Lung (tissue), 11 donors: ENCODE measurements at regions not wholly inside any gene's neighbourhood (a gene's known extent, or its start where the extent isn't known, plus 50 kb on each side); places are given as distances from the start of the nearest gene placed in this dataset.

Experiments used
- ATAC-seq: fragments of 200-7000 bp; cut with Tn5 transposase; one replicate; pipeline ENCODE4 v1.9.1; 2020; ENCODE audit warnings: moderate number of reproducible peaks; ENCODE audit not compliant: insufficient read depth, low FRiP score
- DNase-seq, 3 donors: peaks; one replicate each; pipeline ENCODE4 v3.0.0-alpha.2; 2013 to 2017
- H3K27ac ChIP-seq, 2 donors: one replicate each; pipeline ENCODE4 v1.5.1; 2013; ENCODE audit warnings: mild to moderate bottlenecking in 2 of 2, moderate library complexity in 2 of 2, control low read depth in 1 of 2, inconsistent platforms in 1 of 2, low read depth in 1 of 2, low read length in 1 of 2
- H3K27me3 ChIP-seq, 3 donors: one replicate each; pipeline ENCODE4 v1.5.1; 2013; ENCODE audit warnings: low read length in 2 of 3; ENCODE audit not compliant: control insufficient read depth in 3 of 3, insufficient read depth in 3 of 3
- H3K36me3 ChIP-seq, 4 donors: one replicate each; pipeline ENCODE4 v1.5.1; 2013; ENCODE audit warnings: low read length in 4 of 4, mild to moderate bottlenecking in 1 of 4, moderate library complexity in 1 of 4; ENCODE audit not compliant: control insufficient read depth in 4 of 4, insufficient read depth in 4 of 4
- H3K4me1 ChIP-seq, 5 donors: one replicate each; pipeline ENCODE4 v1.5.1; 2013; ENCODE audit warnings: low read length in 5 of 5, mild to moderate bottlenecking in 2 of 5, moderate library complexity in 1 of 5; ENCODE audit not compliant: control insufficient read depth in 5 of 5, insufficient read depth in 5 of 5
- H3K4me3 ChIP-seq: one replicate; pipeline ENCODE4 v1.5.1; 2013; ENCODE audit warnings: mild to moderate bottlenecking, control low read depth, moderate library complexity
- H3K9ac ChIP-seq, 2 donors: one replicate each; pipeline ENCODE4 v1.5.1; 2013; ENCODE audit warnings: low read length in 2 of 2, control low read depth in 1 of 2; ENCODE audit not compliant: insufficient read depth in 1 of 2
- H3K9me3 ChIP-seq, 4 donors: one replicate each; pipeline ENCODE4 v1.5.1; 2013; ENCODE audit warnings: low read length in 3 of 4, mild to moderate bottlenecking in 1 of 4, moderate library complexity in 1 of 4; ENCODE audit not compliant: control insufficient read depth in 4 of 4, insufficient read depth in 3 of 4
- WGBS, 2 donors: extraction: QIAGEN DNeasy Blood & Tissue Kit; methylation state at CpG; one replicate each; pipeline ENCODE4 v1.1.7; 2013; 5-methylcytosine and 5-hydroxymethylcytosine counted together
- TF ChIP-seq, protein P1 (sequence below): IDR thresholded peaks from 2 replicates; pipeline ENCODE4 v1.5.1; 2012; ENCODE audit warnings: mild to moderate bottlenecking; ENCODE audit errors: control extremely low read depth, extremely low read depth
- donor health status: control.
- donor health status: control.
- donor health status: Bipolar disorder and iron deficiency.
- donor health status: healthy.
- donor health status: DM: yes; HTN: yes; CAD: no.

DNA sequence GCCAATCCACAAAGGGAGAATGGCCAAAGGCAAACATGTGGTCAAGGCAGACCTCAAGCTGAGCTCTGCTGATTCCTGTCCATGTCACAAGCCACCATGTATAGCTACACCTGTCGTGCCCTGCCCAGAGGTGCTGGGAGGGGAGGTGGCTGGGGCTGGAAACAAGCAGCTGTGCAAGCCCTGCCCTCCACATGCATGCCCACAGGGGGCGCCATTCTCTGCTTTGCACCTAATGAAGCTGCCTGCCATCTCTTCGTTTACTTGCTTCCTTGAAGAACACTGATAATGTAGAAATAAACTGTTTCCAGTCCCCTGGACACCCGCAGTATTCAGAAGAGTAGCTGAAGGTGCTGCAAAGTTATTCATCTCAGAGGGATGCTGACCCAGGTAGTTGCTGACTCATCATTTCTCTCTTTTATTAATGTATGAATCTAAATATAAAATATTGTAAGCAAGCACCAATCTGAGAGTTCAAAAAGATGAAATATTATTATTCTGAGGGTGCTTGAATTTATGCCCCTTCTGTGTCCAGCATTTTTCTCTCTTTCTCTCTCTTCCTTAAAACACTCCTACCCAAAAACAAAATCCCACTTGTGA, 278.6 kb downstream of the ADGRA3 start:
- Histone ChIP-seq H3K9ac (no peak overlapping the region), H3K27me3 (no peaks in the 10 kb centered on the region), H3K4me1 (no peaks in the 10 kb centered on the region), H3K9me3 (peaks cover 0 to 4% (median 0%) of the 10 kb centered on the region in 4 donors), H3K36me3 (no peaks in the 10 kb centered on the region), H3K27ac (no peak overlapping the region), H3K4me3 (no peak overlapping the region)
- TF ChIP-seq, protein P1, sequence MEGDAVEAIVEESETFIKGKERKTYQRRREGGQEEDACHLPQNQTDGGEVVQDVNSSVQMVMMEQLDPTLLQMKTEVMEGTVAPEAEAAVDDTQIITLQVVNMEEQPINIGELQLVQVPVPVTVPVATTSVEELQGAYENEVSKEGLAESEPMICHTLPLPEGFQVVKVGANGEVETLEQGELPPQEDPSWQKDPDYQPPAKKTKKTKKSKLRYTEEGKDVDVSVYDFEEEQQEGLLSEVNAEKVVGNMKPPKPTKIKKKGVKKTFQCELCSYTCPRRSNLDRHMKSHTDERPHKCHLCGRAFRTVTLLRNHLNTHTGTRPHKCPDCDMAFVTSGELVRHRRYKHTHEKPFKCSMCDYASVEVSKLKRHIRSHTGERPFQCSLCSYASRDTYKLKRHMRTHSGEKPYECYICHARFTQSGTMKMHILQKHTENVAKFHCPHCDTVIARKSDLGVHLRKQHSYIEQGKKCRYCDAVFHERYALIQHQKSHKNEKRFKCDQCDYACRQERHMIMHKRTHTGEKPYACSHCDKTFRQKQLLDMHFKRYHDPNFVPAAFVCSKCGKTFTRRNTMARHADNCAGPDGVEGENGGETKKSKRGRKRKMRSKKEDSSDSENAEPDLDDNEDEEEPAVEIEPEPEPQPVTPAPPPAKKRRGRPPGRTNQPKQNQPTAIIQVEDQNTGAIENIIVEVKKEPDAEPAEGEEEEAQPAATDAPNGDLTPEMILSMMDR, result no peak
- no peak for ATAC-seq
- DNase-seq, result peak in 1 of 3 donors; percentile 1
- WGBS, 2 donors, result 29 to 30% methylated on average over 4 of the region's 4 CpGs

DNA sequence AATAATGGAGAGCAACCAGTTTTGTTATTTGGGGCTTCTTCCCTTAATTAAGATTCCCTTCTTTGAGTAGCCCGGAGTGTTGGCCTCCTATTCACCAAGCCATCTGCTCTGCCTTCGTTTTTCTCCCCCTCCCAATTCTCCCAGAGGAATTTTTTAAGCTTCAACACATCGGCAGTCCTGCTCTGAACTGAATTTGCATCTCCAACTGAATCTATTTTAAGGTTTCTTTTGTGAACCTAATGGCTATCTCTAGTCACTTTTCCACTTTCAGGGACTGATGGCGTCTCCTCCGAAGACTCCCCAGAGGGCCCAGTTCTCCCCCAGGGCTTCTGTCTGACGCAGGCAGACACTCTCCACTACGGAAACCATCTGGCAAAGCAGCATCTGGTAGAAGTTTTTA, 280.2 kb downstream of the ADGRA3 start:
- Histone ChIP-seq H3K9me3 (peaks cover 0 to 4% (median 0%) of the 10 kb centered on the region in 4 donors), H3K9ac (no peak overlapping the region), H3K27ac (no peak overlapping the region), H3K4me3 (no peak overlapping the region), H3K27me3 (no peaks in the 10 kb centered on the region), H3K4me1 (no peaks in the 10 kb centered on the region), H3K36me3 (no peaks in the 10 kb centered on the region)
- TF ChIP-seq, protein P1, result no peak
- WGBS, 2 donors, result 68 to 84% methylated on average over 7 of the region's 7 CpGs
- DNase-seq (no peak), ATAC-seq (no peak)

DNA sequence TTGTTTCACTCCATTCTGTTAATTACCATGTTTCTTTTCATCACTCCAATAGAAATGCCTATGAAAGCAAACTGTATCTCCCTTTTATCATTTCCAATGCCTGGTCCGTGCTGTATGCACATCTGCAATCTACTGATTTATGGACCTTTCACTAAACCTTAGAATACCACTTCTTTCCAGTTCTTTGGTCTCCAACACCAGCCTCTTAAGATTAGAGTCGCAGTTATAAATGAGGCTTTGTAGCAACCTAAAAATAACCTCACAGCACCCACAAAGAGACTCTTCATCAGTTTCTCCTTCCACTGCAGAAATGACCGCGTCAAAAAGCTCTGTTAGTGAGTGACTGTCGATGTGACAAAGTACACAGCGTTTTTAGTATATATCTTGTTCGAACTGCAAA, 282.6 kb downstream of the ADGRA3 start:
- DNase-seq, result no peak
- Histone ChIP-seq H3K27me3 (no peaks in the 10 kb centered on the region), H3K4me3 (no peak overlapping the region), H3K27ac (no peak overlapping the region), H3K4me1 (no peaks in the 10 kb centered on the region), H3K9me3 (peaks cover 0 to 2% (median 0%) of the 10 kb centered on the region in 4 donors), H3K36me3 (no peaks in the 10 kb centered on the region), H3K9ac (no peak overlapping the region)
- no peak for ATAC-seq
- TF ChIP-seq, protein P1, result no peak
- 66 to 83% methylated on average over 7 of the region's 7 CpGs for WGBS, 2 donors

DNA sequence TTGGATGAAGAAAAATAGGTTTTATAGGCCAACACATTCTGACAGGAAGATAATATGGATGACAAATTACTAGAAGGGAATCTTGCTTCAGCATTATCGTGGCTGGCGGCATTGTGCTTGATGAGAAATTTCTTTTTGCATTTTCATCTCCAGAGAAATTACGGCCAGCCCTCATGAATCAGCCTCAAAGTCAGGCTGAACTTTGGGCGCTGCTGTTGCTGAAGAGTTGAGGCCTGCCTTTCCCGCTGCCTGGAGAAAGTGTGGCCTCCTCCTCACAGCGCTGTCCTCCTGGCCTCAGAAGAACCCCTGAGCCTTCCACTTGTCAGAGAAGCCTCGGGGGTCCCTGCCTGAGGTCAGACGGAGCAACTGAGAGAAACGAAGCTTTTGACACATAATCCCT, 272.4 kb upstream of the KCNIP4 start:
- Histone ChIP-seq H3K4me1 (no peaks in the 10 kb centered on the region), H3K9ac (no peak overlapping the region), H3K9me3 (peaks cover 0 to 2% (median 0%) of the 10 kb centered on the region in 4 donors), H3K27ac (no peak overlapping the region), H3K36me3 (no peaks in the 10 kb centered on the region), H3K4me3 (no peak overlapping the region), H3K27me3 (no peaks in the 10 kb centered on the region)
- WGBS, 2 donors, result 68 to 82% methylated on average over 9 of the region's 9 CpGs
- DNase-seq (no peak), ATAC-seq (no peak)
- TF ChIP-seq, protein P1, result no peak
